NCI-H82 treated with DMSO at 0.1 percent for 48 hours (cell line): ENCODE measurements at regions not wholly inside any gene's neighbourhood (a gene's known extent, or its start where the extent isn't known, plus 50 kb on each side); places are given as distances from the start of the nearest gene placed in this dataset.
"Not testable (repeated sequence)": the region's sequence is repeated elsewhere in the genome, so short reads cannot be mapped to it uniquely, and the experiment has no call there.

Experiments
- DNase-seq: peaks from one replicate; lab custom pipeline; 2025; ENCODE audit not compliant: unreplicated experiment; lab: John Stamatoyannopoulos, UW

DNA sequence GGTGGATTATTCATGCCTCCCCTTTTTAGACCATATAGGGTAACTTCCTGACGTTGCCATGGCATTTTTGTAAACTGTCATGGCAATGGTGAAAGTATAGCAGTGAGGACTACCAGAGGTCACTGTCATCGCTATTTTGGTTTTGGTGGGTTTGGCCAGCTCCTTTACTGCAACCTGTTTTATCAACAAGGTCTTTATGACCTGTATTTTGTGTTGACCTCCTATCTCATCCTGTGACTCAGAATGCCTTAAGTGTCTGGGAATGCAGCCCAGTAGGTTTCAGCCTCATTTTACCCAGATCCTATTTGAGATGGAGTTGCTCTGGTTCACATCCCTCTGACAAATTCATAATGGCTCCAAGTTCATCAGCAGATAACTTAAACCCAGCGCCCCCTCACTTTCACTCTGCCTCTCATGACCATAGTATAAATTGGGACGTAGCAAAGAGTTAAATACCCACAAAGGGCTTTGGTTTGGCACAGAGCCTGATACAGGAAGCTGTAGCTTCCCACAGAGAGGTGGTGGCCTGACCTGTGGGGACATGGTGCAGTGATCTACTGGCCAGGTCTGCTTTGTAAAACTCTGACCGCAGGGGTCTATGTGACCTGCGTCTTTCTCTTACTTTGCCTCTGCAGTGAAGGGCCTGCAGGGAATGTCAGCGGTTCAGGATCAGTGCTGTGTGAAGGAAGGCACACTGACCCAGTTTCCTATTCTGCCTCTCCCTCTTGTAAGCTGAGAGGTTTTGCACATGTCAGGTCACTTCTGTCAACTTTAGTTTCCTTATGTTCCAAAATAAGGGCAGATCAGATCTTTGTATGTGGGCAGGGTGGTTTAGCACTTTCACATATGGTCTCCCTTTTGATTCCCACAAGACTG is 78.1 kb upstream of the ZNF644 start:
- DNase-seq, result no peak

DNA sequence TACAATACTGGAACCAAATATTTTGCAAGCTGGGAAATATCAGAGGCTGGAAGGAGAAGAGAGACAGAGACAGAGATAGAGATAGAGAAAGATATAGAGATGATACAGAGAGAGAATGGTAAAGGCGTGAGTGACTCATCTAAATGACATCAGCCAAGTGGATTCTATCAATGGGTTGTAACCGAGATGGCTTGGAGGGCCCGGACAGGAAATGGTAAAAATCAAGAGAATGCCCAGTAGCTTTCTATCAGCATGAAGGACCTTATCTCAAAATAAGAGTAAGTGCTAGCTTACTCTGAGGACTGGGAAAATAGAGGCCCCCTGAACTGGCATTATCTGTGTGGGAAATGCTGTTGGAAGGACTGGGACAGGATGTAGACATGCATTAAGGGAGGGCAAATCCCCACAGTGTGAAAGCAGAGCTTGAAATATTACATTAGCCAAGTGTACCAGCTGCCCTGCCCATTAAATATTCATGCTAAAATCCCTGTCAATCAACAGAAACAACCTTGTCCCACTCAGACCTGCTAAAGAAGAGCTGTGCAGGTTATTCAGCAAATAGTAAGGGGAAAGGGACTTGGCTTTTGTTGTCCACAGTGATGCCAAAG is 76.6 kb upstream of the ZNF644 start:
- DNase-seq, result no peak

DNA sequence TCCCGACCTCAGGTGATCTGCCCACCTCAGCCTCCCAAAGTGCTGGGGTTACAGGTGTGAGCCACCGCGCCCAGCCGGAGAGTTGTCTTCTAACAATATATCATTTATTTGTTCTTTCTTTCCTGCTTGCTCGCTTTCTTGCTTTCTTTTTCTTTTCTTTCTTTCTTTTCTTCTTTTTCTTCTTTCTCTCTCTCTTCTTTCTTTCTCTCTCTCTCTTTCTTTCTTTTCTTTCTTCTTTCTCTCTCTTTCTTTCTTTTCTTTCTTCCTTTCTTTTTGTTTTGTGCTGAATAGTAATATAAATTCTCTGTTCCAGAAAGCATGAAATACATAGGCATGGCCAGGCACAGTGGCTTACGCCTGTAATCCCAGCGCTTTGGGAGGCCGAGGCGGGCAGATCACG is 73.5 kb upstream of the ZNF644 start:
- DNase-seq, result not testable (repeated sequence)

DNA sequence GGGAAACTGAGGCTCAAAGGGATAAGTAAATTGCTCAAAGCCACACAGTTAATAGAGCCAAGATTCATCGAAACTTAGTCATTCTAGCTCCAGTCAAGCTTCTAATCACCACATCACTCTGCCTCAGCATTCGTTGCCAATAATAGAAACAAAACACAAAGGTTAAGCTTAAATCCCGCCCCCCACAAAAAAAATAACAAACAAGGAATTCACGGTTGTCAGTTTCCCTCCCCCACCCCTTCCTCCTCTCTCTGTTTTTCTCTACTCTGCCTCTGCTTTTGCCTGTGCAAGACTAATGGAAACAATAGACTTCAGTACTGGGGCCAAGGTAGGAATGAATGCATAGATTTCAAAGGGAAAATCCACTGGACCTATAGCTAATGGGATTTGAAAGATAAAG is 70.7 kb upstream of the ZNF644 start:
- DNase-seq, result no peak

DNA sequence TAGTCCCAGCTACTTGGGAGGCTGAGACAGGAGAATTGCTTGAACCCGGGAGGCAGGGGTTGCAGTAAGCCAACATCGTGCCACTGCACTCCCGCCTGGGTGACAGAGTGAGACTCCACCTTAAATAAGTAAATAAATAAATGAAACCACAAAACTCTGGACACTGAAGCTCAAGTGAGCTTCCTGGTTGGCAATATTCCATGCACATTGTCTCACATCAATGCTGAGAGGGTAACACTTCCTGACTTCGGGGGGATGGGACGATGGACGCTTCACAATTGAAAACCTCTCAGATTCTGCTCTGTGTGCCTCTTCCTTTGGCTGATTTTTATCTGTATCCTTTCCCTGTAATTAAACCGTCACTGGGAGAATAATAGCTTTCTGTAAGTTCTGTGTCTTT is 70.0 kb upstream of the ZNF644 start:
- no peak for DNase-seq

DNA sequence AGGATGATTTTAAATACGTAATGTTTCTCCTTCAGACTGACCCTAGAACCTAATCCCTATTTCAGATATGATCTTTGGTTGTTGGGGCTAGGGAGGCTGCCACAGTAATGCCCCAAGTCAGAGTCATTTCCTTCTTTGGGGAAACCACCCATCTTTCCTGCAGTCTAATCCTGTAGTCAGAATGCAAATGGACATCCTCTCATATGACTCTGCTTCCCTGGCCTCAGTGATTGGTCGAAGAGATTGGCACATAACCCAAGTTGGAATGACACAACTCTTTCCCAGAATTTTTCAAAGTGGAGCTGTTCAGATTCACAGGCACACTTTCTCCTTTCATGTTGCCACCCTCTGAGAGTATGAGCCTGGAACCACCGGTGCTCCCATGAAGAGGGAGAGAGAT is 58.8 kb upstream of the ZNF644 start:
- no peak for DNase-seq

DNA sequence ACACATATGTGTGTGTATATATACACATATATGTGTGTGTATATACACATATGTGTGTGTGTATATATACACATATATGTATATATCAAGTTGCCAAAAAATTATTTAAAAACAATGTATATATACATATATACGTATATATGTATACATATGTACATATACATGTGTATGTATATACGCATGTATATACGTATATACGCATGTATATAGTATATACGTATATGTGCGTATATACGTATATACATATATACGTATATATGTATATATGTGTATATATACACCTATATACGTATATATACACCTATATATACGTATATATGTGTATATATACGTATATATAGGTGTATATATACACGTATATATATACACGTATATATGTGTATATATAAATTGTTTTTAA is 57.0 kb upstream of the ZNF644 start:
- DNase-seq, result no peak

DNA sequence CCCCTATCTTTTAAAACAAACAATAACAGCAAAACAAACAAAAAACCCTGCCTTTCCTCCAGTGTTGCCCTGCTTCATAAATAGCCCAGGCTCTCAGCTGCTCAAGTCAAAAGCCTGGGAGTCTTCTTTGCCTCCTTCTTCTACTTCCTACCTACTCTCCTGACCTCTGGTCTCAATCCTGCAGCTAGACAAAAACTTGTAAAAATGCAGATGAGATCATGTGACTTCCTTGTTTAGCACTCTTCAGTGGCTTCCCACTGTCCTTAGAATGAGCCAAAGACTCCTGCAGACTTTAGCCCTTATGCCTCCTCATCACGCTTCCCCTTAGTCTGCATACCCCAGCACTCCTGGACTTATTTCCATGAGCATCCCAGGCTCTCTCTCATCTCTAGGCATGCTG is 55.0 kb upstream of the ZNF644 start:
- DNase-seq, result no peak

DNA sequence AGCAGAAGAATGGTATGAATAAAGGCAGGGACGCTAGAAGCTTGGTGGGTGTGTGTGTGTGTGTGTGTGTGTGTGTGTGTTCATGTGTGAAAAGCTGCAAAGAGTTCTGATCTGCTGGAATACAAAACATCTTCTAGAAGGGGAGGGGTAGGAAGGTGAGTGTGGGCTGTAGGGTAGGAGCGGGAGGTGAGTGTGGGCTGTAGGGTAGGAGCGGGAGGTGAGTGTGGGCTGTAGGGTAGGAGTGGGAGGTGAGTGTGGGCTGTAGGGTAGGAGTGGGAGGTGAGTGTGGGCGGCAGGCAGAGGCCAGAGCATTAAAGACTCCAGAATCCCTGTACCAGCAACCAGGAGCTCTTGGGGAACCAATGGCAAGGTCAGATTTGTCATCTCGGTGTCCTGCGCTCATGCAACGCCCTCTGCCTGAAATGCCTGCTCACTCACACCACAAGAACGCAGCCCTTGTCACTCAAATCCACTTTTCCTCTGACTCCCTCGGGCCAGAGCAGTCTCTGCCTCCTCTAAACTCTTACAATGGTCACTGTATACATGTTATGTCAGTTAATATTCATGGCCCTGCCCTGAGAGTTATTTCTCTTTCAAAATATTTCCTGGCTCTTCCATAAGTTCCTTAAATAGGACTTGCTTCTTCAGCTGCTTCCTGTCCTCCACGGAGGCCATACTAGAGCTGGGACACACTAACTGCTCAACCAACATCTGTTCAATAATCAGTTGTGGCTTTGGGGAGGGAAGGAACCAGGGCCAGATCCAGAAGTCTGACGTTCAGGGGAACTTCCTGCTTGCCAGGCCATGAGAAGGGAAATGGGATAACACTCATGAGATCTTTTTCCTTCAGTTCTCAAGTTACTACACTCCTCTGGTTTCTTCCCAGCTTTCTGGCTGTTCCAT is 53.6 kb upstream of the ZNF644 start:
- DNase-seq, result no peak

DNA sequence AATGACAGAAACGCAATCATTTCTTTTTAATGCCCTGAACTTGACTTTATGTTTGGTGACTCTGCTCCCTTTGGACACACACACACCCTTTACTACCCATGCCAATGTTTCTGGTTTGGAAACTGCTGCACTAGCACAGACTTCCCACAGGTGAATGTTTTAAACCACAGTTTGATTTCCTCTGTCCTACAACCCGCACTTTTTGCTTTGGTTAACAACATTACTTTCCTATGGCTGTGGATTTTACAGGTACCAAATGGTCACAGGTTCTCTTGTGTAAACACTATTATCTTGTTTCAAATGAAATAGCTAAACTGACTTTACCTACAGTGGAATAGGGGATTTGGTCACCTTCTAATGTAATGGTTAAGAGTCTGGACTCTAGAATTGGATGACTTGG is 51.5 kb upstream of the ZNF644 start:
- DNase-seq, result no peak

DNA sequence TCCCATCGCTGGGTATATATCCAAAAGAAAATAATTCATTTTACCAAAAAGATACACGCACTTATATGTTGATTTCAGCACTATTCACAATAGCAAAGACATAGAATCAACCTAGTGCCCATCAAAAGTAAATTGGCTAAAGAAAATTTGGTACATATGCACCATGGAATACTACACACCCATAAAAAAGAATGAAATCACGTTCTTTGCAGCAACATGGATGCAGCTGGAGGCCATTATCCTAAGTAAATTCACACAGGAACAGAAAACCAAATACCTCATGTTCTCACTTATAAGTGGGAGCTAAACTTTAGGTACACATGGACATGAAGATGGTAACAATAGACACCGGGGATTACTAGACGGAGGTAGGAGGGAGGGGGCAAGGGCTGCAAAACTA is 50.0 kb upstream of the ZNF644 start:
- DNase-seq, result no peak
